Renal pelvis (tissue), 1 donor: ENCODE measurements at regions not wholly inside any gene's neighbourhood (a gene's known extent, or its start where the extent isn't known, plus 50 kb on each side); places are given as distances from the start of the nearest gene placed in this dataset.
"Not testable (repeated sequence)": the region's sequence is repeated elsewhere in the genome, so short reads cannot be mapped to it uniquely, and the experiment has no call there.

Experiments used
- DNase-seq: peaks from one replicate; pipeline ENCODE4 v3.0.0-alpha.2; 2013

DNA sequence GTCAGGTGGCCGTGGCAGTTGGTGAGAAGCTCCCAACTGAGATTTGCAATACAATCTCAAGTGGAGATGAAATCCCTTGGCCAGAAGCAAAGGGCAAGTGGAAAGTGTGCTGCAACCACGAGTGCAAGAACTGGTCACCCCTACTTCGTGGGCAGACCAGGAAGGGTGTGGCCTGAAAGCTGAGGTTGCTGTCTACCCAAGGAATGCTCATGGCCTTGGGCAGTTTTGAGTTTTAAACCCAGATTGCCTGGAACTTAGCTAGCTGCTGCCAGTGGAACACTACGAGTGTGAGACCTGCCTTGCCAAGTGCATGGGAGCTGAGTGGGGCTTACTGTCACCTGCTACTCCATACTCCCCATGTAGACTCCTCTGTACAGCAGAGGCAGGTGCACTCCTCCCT lies 113.3 kb upstream of the FAT3 start:
- DNase-seq: no peak

DNA sequence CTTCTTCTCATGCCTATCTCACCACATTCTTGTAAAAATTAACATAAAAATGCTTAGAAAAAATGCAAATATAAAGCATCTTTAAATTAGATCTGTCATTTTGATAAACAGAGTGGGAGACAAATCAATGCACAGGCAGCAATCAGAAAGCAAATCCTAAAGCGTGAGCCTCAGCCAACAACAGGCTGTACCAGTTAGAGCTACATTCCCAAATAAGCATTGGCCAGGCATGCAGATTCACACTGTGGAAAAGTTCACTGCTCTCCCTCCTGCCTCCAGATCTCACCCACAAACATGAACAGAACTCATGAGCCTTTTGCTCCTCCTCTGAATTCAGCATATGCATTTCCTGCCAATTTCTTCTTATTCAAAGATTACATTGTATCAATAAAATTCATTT lies 115.2 kb upstream of the FAT3 start:
- DNase-seq: no peak

DNA sequence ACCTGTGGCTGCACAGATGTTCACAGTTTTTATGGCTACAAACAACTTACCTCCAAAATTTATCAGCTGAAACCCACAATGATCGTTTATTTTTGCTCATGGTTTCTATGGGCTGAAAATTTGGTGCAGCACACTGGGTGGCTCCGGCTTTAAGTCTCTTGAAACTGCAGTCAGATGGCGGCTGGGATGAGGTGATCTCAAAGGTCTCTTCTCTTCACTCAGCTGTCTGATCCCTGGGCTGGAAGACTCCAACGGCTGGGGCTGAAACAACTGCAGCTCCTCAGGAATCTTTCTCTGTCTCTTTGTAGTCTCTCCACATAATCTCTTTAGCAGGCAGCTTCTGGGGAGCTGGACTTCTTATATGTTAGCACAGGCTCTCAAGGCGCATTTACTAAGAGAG lies 117.3 kb upstream of the FAT3 start:
- no peak for DNase-seq

DNA sequence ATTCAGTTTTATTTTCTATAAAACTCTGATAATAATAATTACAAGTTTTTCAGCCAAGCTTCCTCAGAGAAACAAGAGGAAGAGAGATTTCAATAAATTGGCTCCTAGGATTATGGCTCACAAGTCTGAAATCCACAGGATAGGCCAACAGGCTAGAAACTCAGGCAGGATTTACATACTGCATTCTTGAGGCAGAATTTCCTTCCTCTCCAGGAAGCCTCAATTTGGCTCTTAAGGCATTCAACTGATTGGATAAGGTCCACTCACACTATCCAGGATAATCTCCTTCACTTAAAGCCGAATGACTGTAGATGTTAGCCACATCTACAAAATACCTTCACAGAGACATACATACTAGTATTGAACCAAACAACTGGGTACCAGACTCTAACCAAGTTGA lies 120.3 kb upstream of the FAT3 start:
- no peak for DNase-seq

DNA sequence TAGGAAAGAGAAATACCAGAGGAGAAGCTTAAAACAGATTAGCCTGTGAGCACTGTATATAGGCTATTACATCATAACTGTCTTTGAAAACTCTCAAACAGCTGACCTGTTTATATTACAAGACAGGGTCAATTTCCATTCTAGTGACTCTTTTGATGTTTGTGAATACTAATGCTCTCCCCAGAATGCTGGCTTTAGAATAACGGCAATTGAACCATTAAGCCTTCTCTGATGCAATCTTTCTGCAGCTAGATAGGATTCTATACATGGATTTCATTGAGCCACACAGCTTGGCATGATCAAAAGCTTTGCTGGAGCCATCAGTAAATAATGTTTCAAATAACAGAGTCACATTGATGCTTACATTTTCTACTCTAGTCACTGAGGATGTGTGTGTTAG lies 122.7 kb upstream of the FAT3 start:
- DNase-seq: no peak

DNA sequence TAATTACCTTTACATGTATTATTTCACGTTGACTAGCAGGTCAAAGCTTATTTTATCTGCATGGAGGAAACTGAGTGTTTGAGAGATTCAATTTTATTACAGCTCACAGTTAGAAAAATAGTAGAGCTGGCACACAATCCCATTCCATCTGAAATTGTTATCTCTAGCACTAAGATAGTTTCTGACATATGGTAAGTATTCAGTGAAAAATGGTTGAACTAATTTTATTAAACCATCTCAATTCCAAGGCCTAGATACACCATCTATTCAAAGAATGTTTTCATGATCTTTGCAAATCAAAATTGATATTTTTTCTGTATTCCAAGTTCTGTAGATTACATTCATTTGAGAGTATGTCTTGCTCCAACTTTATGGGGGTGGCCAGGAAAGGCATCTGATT lies 125.4 kb upstream of the FAT3 start:
- DNase-seq: no peak

DNA sequence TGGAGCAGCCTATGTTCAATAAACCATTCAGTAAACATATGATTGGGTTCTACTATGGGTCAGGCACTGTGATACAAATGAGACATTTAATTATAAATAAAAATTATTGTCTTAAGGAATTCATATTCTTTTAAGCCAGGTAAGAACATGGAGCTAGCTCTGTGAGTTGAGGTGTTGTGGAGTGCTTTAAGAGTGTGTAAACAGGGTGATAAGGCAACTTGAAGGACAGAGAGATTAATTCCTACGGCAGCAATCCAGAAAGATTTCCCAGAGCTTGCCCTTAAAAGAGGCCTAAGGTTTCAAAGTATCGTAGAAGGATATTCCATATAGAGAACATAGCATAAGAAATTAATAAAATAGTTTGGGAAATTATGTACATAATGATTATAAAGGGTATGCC lies 126.4 kb upstream of the FAT3 start:
- DNase-seq: no peak

DNA sequence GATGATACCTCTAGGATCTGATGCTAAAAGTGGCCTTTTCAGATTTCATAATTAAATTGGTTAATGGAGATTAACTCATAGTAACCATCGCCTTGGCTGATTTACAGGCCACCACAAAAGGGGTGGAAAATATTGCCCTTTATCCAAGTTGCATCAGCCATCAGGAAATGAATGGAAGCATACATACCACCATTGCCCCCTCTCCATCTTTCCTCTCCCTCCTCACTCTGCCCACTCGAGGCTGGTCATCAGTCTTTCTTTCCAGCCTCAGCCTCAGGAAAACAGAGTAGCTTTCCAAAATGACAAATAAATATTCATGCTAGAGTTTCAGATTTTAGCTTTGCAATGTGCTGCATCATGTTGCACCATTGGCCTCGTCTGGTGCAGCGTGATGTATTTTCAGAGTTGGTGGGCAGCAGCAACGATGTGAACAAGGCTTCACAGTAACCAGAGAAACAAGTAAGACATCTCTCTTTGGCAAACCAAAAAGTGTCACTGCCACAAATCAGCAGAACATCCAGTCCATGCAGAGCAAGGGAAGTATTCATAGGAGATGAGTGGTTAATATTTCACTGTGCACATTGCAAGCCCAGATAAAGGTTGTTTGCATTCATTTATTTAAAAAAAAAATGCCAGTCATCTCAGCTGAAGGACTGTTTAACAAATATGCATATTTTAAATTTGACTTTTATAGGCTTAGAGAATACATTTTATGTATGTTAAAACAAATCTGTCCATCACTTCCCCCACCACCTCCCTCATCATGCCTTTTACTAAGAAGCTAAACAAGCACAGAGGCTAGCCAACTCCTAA lies 136.7 kb upstream of the FAT3 start:
- no peak for DNase-seq

DNA sequence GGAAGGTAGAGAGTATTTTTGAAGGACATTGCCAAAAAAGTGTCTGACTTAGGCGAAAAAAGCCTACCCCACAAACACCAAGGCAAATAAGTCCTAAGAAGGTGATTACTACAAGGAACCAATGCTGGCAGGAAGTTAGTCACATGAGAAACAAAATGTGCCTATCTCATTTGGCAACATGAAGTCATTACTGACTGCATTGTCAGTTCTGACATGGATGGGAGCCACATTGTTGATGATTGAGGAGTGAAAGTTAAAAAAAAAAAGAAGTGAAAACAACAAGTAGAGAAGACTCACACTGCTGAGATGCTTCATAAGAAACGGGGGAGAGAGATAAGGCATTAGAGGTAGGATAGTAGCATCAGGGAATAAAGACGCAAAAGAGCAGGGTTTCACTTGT lies 141.5 kb upstream of the FAT3 start:
- no peak for DNase-seq

DNA sequence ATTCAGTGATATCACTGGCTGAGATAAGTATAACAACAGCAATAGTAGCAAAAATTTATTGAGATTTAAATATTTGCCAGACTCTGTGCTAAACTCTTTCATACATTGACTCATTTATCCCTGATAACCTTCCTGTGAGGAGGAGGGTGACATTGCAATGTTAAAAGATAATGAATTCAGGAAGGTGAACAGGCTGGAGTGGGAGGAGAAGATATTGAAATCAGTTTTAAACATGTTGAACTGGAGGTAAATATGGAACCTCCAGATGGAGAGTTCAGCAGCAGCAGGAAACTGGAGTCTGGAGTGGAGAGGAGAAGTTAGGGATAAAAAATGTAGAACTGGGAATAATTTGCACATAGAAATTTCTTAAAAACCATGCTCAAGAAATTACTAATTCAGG lies 142.0 kb upstream of the FAT3 start:
- no peak for DNase-seq

DNA sequence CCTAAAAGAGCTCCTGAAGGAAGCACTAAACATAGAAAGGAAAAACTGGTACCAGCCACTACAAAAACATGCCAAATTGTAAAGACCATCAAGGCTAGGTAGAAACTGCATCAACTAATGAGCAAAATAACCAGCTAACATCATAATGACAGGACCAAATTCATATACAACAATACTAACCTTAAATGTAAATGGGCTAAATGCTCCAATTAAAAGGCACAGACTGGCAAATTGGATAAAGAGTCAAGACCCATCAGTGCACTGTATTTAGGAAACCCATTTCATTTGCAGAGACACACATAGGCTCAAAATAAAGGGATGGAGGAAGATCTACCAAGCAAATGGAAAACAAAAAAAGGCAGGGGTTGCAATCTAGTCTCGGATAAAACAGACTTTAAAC lies 150.1 kb upstream of the FAT3 start:
- DNase-seq: not testable (repeated sequence)

DNA sequence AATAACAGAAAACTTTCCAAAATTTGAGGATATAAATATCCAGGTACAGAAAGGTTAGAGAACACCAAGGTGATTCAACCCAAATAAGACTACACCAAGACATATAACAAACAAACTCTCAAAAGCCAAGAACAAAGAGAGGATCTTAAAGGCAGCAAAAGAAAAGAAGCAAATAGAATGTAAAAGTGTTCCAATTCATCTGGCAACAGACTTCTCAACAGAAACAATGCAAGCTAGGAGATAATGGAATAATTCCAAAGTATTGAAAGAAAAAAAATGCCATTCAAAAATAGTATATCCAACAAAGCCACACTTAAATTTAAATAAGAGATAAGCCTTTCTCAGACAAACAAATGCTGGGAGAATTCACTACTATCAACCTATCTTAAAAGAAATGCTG lies 153.0 kb upstream of the FAT3 start:
- no peak for DNase-seq

DNA sequence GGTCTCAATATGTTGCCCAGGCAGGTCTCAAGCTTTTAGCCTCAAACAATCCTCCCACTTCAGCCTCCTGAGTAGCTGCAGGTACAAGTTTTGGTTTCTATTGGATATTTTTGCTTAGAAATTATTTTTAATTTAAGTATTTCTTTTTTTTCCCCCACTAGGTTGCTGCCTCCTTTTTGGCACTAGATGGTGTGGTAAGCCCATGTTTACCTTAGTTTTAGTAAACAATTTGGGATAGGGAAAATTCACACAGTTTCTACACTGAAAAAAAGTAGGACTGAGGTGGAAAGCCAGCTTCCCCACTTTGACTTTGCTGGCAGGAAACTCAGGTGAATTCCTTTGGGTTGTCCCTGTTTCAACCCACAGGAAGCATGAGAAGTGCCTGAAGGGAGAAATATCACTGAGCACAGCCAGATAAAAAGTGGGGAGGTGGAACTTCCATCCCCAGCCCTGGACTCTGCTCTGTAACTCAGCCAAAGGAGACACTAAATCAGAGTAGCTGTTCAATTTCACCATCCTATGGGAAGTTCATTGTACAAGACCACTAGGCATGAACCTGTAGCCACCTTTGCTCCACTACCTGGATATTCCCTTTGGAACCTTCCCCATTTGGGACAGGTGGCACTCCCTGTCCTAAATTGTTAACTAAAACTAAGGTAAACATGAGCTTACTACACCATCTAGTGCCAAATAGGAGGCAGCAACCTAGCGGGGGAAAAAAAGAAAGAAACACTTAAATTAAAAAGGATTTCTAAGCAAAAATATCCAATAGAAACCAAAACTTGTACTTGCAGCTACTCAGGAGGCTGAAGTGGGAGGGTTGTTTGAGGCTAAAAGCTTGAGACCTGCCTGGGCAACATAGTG lies 154.4 kb upstream of the FAT3 start:
- no peak for DNase-seq

DNA sequence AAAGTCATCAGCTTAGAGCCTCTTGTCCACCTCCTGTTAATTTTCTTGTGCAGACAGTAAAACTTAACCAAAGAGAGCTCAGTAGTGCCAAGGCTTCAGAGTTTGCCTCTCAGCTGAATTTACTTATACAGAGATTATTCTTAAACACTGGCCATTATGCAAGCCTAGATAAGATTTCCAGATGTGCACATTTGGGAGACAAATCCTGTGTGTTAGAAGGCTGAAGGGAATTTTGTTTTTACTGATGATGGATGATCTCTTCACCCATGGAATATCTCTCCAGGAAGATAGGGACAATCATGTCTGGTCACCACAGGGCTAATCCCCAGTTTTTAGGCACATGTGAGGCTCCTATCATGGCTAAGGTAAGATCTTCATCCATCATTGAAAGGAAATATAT lies 157.6 kb upstream of the FAT3 start:
- DNase-seq: no peak

DNA sequence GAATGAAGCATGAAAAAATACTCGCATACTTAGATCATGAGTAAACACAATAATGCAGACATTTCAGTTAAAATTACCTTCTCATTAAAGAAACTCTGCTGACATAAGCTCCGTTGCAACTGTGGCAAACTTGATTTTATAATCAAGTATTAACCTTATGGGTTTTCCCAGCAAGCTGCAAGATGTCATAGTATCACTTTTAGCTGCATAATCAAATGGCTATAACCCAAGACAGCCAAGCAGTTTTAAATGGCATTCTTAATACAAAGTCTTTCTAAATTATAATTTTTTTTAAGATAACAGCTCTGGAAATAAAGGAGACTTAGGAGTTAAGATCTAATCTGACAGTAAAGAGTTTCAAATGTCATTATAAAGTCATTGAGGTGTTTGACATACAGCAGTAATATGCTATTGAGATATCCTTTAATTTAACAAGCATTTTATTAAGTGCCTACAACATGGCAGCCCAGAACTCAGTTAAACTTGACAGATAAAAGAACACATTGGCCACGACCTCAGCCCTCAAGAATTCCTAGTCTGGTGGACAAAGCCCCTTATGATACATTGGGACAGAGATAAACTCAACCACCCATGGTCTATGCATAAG lies 163.1 kb upstream of the FAT3 start:
- DNase-seq: no peak

DNA sequence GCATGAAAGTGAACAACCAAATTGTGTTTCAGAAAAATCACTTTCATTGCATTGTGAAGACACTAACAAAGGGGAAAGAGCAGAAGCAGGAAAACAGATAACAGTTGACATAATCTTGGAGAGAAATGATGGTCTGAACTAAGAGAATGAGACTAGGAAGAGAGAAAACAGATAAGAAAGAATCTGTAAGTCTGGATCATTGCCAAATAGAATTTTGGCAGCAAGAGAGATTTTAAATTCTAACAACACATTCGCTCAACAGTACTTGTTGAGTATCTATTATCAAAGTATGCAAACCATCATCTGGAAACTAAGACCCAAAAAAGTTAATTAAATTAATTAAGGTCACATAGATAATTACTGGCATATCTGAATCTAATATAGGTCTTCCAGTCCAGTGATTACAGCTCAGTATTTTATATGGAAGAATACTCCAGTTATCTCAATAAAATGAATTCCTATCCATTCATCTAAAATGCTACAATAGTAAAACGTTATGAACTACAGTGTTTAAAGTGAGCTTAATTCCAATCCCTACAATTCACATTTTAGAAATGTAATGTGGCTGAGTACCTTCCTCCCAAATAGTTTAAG lies 166.7 kb upstream of the FAT3 start:
- no peak for DNase-seq

DNA sequence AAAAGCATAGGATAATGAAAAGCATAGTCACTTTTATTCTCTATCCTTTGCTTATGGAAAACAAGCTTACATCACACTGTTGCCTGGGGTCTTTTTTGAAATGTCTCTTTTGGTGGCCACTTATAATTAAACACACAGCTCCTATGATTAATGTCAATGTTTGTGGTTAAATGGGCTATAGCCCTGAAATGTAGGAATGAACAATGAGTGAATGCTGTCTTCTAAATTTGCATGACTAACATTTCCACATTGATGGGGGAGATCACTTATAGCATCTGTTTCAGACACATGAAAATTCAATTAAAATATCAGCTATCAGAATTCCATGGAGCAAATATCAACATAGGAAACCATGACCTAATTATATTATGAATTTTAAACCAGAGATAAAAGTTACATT lies 171.4 kb upstream of the FAT3 start:
- no peak for DNase-seq

DNA sequence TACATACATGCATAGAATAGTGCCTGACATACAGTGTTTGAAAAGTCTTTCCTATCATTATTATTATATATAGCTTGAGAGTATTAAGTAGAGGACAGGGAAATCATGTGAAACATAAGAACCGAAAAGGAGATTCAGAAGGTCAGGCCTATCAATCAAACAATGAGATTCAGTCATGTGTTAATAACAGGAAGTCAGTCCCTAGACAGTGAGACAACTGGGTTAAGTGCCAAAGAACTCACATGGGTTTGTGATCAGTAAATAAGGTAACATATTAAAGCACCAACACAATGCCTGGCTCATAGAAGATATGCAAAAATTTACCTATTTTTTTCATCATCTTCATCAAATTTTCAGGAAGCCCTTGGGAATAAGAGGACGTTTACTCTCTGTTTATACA lies 174.3 kb upstream of the FAT3 start:
- DNase-seq: no peak

DNA sequence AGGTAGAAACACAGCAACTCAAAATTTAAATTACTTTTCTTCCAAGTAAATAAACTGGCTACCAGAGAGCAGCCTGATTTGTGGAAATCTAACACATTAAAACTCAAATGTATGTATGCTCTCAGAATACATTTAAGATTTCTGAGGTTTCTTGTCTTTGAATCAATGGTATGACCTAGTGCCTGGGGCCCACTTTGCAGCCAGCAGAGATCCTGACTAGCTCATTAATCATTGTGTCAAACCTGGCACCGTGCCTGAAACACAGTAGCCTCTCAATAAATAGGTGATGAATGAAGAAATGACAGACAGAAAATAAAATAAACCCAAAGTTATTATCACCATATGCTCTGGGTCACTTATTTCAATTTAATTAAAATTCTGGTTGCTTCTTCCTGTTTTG lies 176.2 kb upstream of the FAT3 start:
- no peak for DNase-seq

DNA sequence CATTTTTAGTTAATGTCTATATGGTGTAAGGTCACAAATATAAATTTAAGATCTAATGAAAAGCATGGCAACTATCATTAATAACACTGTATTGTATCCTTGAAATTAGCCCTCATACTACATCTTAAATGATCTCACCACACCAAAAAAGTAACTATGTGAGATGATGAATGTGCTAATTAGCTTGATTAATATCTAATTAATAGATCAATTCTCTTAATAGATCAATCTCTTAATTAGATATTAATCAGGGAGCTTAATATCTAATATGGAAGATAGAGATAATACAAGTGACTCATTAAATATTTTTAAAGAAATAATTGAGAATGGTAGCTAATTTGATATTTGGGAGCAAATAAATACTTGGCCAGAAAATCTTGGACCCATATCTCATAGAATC lies 178.5 kb upstream of the FAT3 start:
- no peak for DNase-seq

DNA sequence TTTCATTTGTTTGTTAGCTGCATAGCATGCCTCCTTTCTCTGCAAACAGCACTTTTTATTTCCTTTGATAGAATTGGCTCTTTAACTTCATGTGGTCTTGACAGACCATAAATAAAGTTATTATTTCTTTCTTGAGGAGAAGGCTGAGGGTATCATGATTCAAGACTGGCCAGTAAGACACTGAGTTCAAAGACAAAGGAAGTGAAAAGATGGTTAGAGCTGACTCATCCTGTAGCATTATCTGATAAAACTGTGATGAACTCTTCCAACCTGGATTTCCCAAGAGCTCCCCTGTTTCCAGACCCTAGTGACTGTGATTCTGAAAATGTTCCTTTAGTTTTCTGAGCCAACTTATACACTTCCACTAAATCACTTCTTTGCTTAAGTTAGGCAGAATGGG lies 179.3 kb upstream of the FAT3 start:
- DNase-seq: no peak

DNA sequence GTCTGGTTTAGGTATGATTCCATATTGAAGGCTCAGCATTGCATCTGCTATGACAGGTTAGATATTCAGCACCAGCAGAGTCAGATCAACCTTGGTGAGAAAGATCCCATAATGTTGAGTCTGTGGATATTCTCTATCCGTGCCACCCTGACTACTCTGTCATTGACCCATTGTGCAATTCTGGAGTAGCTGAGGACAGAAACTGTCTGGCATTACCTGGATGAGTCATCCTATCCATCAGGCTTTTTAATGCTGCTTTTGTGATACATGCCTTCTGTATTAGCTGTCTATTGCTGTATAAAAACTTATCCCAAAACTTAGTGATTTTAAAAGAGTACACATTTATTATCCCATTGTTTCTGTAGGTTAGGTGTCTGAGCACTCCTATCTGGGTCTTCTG lies 189.1 kb upstream of the FAT3 start:
- no peak for DNase-seq

DNA sequence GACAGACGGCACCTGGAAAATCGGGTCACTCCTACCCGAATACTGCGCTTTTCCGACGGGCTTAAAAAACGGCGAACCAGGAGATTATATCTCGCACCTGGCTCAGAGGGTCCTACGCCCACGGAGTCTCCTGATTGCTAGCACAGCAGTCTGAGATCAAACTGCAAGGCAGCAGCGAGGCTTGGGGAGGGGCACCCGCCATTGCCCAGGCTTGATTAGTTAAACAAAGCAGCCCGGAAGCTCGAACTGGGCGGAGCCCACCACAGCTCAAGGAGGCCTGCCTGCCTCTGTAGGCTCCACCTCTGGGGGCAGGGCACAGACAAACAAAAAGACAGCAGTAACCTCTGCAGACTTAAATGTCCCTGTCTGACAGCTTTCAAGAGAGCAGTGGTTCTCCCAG lies 197.5 kb upstream of the FAT3 start:
- not testable (repeated sequence) for DNase-seq
